Posterior cingulate gyrus (tissue), 11 donors: ENCODE measurements at regions not wholly inside any gene's neighbourhood (a gene's known extent, or its start where the extent isn't known, plus 50 kb on each side); places are given as distances from the start of the nearest gene placed in this dataset.
A peak's percentile ranks its signal among the peaks of the same experiment; 100 is the strongest.
"Not testable (repeated sequence)": the region's sequence is repeated elsewhere in the genome, so short reads cannot be mapped to it uniquely, and the experiment has no call there.

Experiments
- DNase-seq, 10 donors: peaks; one replicate each; pipeline versions ENCODE4 v3.0.0 to v3.0.0-alpha.2; 2020 to 2021; ENCODE audit warnings: mixed read lengths in 3 of 10
- intact Hi-C: fragments of 100-400 bp; cut with DNase I; formaldehyde crosslinking; loops from one replicate; pipeline ENCODE4 v1.15.1; 2023

GRCh38 chr5:174453690-174454089, 270.7 kb upstream of the MSX2 start:
- DNase-seq = peak in 1 of 10 donors; percentile 13

GRCh38 chr5:174454464-174454863, 269.9 kb upstream of the MSX2 start:
- no peak for DNase-seq
- intact Hi-C loops = no loop called here

More at GRCh38 chr5:174453690-174454089, 270.7 kb upstream of the MSX2 start:
- intact Hi-C loops = no loop called here

GRCh38 chr5:174454890-174455289, 269.5 kb upstream of the MSX2 start:
- no peak for DNase-seq
- intact Hi-C loops = no loop called here

GRCh38 chr5:174455301-174455700, 269.1 kb upstream of the MSX2 start:
- no peak for DNase-seq
- intact Hi-C loops = no loop called here

- no peak for DNase-seq
- intact Hi-C loops = no loop called here
Measured at GRCh38 chr5:174457141-174457678, 267.2 kb upstream of the MSX2 start.

GRCh38 chr5:174459071-174459702, 265.2 kb upstream of the MSX2 start:
- intact Hi-C loops = no loop called here
- no peak for DNase-seq

- intact Hi-C loops = no loop called here
- DNase-seq = no peak
Measured at GRCh38 chr5:174459832-174460448, 264.4 kb upstream of the MSX2 start.

GRCh38 chr5:174462129-174462528, 262.3 kb upstream of the MSX2 start:
- intact Hi-C loops = no loop called here
- no peak for DNase-seq

GRCh38 chr5:174464504-174465165, 259.7 kb upstream of the MSX2 start:
- intact Hi-C loops = no loop called here
- no peak for DNase-seq

- intact Hi-C loops, DNase-seq: not testable (repeated sequence)
Measured at GRCh38 chr5:174471528-174471927, 252.9 kb upstream of the MSX2 start.

GRCh38 chr5:174472956-174473355, 251.4 kb upstream of the MSX2 start:
- intact Hi-C loops = no loop called here
- no peak for DNase-seq

GRCh38 chr5:174476001-174476400, 248.4 kb upstream of the MSX2 start:
- intact Hi-C loops, DNase-seq: not testable (repeated sequence)

- intact Hi-C loops = no loop called here
- DNase-seq = no peak
Measured at GRCh38 chr5:174479325-174479724, 245.1 kb upstream of the MSX2 start.

GRCh38 chr5:174481737-174482136, 242.6 kb upstream of the MSX2 start:
- intact Hi-C loops = no loop called here

GRCh38 chr5:174482607-174483024, 241.8 kb upstream of the MSX2 start:
- intact Hi-C loops = no loop called here
- no peak for DNase-seq

More at GRCh38 chr5:174481737-174482136, 242.6 kb upstream of the MSX2 start:
- no peak for DNase-seq

- DNase-seq = no peak
- intact Hi-C loops = no loop called here
Measured at GRCh38 chr5:174483411-174483810, 241.0 kb upstream of the MSX2 start.

GRCh38 chr5:174489215-174489614, 235.2 kb upstream of the MSX2 start:
- intact Hi-C loops = no loop called here
- DNase-seq = no peak

GRCh38 chr5:174489920-174490597, 234.3 kb upstream of the MSX2 start:
- DNase-seq = no peak
- intact Hi-C loops = no loop called here

GRCh38 chr5:174490728-174491127, 233.7 kb upstream of the MSX2 start:
- no peak for DNase-seq
- intact Hi-C loops = no loop called here

GRCh38 chr5:174491265-174491664, 233.1 kb upstream of the MSX2 start:
- DNase-seq = no peak
- intact Hi-C loops = no loop called here

- intact Hi-C loops = no loop called here
- DNase-seq = no peak
Measured at GRCh38 chr5:174491761-174492350, 232.5 kb upstream of the MSX2 start.
